HUES6 (cell line): ENCODE measurements at regions not wholly inside any gene's neighbourhood (a gene's known extent, or its start where the extent isn't known, plus 50 kb on each side); places are given as distances from the start of the nearest gene placed in this dataset.
"Not testable (repeated sequence)": the region's sequence is repeated elsewhere in the genome, so short reads cannot be mapped to it uniquely, and the experiment has no call there.

ENCODE experiments used
- H3K27ac ChIP-seq: 2 replicates; pipeline ENCODE4 v1.7.0; 2013; ENCODE audit warnings: low read depth, mild to moderate bottlenecking, low read length, inconsistent platforms
- H3K27me3 ChIP-seq: 2 replicates; pipeline ENCODE4 v1.6.1; 2013; ENCODE audit warnings: low read length; ENCODE audit not compliant: control insufficient read depth, insufficient read depth
- H3K36me3 ChIP-seq: 2 replicates; pipeline ENCODE4 v1.6.1; 2013; ENCODE audit warnings: low read length; ENCODE audit not compliant: control insufficient read depth, insufficient read depth
- H3K4me1 ChIP-seq: 2 replicates; pipeline ENCODE4 v1.6.1; 2013; ENCODE audit warnings: low read length; ENCODE audit not compliant: control insufficient read depth, insufficient read depth
- H3K4me3 ChIP-seq: 2 replicates; pipeline ENCODE4 v1.5.1; 2013; ENCODE audit warnings: low read depth, low read length
- H3K9ac ChIP-seq: one replicate; pipeline ENCODE4 v1.6.1; 2013; ENCODE audit warnings: mild to moderate bottlenecking, low read length
- H3K9me3 ChIP-seq: 2 replicates; pipeline ENCODE4 v1.6.1; 2013; ENCODE audit warnings: low read depth, low read length; ENCODE audit not compliant: control insufficient read depth, insufficient read depth

DNA sequence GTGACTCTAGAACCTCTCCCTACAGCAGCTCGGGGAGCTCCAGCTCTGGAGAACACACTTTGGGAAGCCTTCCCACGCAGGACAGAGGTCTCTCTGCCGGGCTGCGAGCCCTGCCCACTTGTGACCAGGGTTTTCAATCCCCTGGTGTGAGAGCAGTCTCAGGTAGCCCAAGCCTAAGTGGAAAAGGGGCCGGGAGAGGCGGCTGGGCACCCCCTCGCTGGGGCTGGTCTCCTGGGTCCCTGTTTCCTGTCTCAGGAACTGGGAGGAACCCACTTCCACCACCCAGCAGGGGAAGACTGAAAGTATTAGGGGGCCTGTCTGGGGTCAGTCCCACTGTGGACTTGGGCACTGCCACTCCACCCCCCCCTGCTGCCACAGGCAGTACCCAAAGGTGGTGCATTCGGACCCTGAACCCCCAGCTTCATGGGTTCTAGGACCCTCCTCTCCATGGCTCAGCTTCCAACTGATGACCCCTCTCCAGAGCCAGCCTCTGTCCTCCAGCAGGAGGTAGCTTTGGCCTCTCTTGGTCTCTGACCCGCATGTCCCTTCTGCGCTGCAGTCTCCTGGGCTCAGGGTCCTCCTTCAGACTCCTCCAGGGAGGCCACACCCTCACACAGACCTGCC lies 70.0 kb downstream of the RRM2 start:
- H3K36me3 ChIP-seq: 0 out of 2 replicates have a peak, but pooled peaks cover 4% of the 10 kb centered on the region

DNA sequence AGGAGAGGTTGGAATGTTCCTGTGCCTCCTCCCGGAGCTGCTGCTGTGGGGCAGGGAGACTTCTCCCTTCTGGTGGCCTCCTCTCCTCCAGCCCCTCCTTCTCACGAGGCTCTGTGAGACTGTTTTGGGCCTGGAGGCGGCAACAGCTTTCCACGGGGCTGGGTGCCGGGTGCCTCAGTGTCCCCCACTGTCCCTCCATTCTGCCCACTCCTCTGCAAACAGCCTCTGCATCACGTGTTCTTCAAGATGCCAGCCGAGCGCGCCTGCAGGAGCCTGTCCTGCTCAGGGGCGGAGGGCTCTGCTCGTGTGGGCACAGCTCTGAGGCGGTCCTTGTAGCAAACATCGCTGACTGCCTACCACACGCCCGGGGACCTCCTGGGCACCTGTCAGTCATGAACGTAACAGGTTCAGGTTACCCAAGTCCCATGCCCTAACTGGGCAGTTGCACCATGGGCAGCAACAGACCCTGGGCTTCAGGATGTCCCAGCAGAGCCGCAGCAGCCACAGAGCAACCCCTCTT lies 70.8 kb downstream of the RRM2 start:
- Histone ChIP-seq H3K27ac (no peak overlapping the region), H3K36me3 (peaks cover 7% of the 10 kb centered on the region; the same call in 1 of the 2 replicates), H3K9me3 (peaks cover 13% of the 10 kb centered on the region), H3K4me3 (no peak overlapping the region), H3K4me1 (no peaks in the 10 kb centered on the region), H3K9ac (no peak overlapping the region), H3K27me3 (no peaks in the 10 kb centered on the region)

More for the DNA sequence above, 70.0 kb downstream of the RRM2 start:
- Histone ChIP-seq H3K4me3 (no peak overlapping the region), H3K27ac (no peak overlapping the region), H3K9ac (no peak overlapping the region), H3K9me3 (peaks cover 4% of the 10 kb centered on the region; the same call in 1 of the 2 replicates), H3K27me3 (no peaks in the 10 kb centered on the region), H3K4me1 (no peaks in the 10 kb centered on the region)

DNA sequence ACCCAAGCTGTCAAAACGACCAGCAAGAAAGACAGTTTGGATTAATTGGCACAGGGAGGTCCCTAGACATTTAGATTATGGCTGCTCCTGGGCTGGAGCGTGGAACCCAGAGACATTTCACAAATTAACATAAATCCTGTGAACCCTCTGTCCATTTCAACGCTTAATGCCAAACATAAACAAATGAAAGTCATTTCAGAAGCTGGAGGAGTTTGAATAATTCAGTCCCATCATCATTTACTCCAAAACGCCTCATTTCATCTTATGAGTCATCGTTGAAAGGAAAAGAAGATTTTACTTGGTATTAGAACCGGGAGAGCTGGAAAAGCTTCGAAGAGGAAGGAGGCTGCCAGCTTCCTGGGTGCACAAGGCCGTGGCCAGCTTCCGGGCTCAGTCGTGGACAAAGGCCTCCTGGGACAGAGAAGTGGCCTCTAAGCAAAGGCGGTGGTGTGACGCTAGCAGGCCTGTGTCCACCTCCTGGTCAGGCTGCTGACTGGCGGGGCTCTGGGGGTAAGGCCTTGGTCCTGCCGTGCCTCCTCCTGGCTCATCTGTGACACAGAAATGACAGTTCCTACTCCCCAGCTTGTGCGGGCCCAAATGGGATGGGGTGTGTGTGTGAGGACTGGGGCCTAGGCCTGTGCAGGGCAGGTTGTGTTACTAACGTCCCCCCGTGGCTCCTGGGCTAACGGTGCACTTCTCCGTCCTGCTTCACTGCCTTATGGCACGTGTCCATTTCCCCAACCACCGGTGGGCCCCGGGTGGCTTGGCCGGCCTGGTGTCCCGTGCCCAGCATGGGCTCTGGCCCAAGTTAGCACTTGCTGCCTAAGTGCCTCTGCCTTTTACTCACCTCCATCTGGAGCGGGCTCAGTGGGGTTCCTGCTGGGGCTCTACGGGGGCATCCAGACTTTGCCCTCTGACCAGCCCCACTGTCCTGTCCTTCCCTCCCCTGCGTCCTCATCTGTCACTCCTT lies 71.6 kb downstream of the RRM2 start:
- H3K9me3 ChIP-seq: peaks cover 16% of the 10 kb centered on the region
- no peaks in the 10 kb centered on the region for H3K4me1 ChIP-seq
- H3K36me3 ChIP-seq: peaks cover 7% of the 10 kb centered on the region; the same call in 1 of the 2 replicates
- H3K4me3 ChIP-seq: no peak overlapping the region
- no peaks in the 10 kb centered on the region for H3K27me3 ChIP-seq
- H3K27ac ChIP-seq: no peak overlapping the region
- no peak overlapping the region for H3K9ac ChIP-seq

DNA sequence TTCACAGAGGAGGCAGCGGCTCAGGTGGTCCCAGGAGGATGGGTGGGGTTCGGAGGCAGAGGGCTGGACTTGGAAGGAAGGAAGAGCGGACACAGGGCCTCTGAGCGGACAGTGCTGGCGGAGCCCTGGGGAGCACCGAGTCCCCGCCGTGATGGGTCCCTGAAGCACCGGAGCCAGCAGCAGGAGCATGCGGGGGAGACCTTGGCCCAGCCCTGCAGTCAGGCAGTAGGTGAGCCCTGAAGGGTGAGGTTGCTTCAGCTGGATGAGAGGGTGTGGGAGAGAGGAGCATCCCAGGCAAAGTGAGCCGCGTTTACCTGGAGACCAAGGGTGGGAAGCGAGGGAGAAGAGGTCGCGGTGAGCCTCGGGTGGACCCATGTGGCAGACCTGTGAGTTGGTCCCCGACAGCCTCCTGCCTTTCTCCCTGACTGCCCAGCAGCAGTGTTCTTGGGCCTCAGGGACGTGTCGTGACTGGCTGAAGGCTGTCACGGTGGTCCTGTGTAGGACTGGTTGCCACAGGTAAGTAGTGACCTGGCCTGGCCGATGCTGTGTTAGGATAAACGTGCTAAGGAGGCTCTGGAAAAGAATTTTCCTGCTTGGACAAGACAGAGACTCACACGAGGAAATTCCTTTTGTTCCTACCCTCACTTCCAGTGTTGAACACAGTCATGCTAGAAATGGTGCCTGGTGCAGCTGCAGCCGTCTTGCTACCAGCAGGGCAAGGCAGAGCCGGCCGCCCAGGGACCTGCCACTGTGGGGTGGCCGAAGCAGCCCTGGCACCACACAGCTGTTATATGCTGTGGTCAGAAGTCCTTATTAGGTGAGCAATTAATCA lies 73.0 kb downstream of the RRM2 start:
- Histone ChIP-seq H3K9ac (no peak overlapping the region), H3K36me3 (peaks cover 7% of the 10 kb centered on the region; the same call in 1 of the 2 replicates), H3K9me3 (peaks cover 16% of the 10 kb centered on the region), H3K27ac (no peak overlapping the region), H3K4me1 (no peaks in the 10 kb centered on the region), H3K27me3 (no peaks in the 10 kb centered on the region), H3K4me3 (no peak overlapping the region)

DNA sequence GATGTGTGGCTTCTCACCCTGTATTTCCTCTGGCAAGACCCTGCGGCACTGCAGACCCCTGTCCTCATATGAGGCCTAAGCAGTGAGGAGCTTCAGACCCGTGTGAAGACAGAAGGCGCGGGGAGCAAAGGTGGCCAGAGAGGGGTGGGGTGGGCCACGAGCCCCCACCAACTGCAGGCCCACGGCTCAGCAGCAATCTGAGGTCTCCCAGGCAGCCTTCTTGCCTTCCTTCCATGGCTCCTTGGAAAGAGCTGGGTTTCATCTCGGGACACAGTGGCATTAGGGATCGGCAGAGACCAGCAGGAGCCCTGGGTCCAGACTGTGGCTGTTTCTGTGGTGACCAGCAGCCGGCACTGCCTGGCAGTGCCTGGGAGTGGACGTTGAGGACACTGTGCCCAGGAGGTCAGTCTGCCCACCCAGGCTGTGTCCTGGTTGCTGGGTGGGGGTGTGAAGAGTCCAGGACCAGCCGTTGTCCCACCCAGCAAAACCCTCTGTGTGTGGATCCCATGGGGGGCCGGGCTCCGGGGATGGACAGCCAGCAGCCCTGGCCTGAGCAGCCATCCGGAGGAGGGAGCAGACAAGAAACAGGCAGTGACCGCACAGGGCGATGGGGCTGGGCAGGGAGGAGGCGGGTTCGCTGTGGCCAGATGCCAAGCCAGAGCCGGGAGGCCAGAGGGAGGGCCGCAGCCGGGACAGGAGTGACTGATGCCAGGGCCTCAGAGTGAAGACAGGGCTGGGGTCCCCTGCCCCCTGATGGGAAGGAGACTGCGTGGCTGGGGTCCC lies 73.8 kb downstream of the RRM2 start:
- Histone ChIP-seq H3K27ac (no peak overlapping the region), H3K36me3 (peaks cover 7% of the 10 kb centered on the region; the same call in 1 of the 2 replicates), H3K4me1 (no peaks in the 10 kb centered on the region), H3K27me3 (no peaks in the 10 kb centered on the region), H3K4me3 (no peak overlapping the region), H3K9ac (no peak overlapping the region), H3K9me3 (peaks cover 16% of the 10 kb centered on the region)

DNA sequence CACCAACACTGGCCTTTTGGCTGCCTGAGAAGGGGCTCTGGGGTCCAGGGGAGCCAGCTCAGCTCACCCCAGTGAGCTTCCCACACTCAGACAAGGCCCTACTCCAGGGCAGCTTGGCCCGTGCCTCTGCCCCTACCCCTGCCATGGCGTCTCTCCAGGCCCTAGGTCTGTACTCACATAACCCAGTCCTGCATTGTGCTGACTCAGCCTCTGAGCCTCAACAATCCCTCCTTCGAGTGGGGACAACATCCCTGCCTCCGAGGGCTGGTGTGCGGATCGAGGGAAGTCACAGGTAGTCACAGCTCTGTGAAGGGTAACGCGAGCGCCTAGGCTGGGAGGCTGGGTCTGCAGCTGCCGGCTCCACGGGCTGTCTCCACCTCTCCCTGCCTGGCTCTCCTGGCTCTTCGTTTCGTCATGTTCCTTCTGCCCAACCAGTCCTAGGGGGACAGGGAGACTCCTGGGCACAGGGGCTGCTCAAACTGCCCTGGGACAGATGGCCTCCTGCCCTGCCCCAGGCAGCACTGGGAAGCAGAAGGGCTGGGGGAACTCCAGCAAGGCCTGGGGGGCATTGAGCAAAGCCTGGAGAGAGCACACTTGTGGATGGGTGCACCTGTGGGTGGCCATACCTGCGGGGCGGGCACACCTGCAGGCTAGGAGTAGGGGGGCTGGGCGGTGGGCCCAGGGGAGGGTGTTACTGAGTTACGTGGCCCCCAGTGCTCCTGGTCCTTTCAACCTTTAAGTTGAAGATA lies 74.6 kb downstream of the RRM2 start:
- Histone ChIP-seq H3K4me3 (no peak overlapping the region), H3K36me3 (peaks cover 7% of the 10 kb centered on the region; the same call in 1 of the 2 replicates), H3K4me1 (no peaks in the 10 kb centered on the region), H3K9ac (no peak overlapping the region), H3K9me3 (peaks cover 16% of the 10 kb centered on the region), H3K27ac (no peak overlapping the region), H3K27me3 (no peaks in the 10 kb centered on the region)

DNA sequence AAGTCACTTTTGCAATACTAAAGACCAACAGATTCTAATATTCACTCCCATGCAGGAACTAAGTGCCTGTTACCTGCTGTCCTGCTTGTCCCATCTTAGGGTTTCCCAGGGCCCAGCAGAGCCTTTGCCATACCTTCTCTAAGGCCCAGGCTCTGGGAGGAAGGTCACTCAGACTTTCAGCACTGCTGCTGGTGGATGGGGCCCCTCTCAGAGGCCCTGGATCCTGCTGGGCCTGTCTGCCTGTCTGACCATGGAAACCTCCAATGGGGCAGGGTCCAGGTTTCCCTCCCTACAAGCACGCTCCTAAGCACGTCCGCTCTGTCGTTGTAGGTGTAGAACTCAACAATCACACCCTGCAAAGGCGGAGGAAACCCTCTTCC lies 75.1 kb downstream of the RRM2 start:
- H3K4me1 ChIP-seq: no peaks in the 10 kb centered on the region
- H3K36me3 ChIP-seq: peaks cover 7% of the 10 kb centered on the region; the same call in 1 of the 2 replicates
- no peak overlapping the region for H3K27ac ChIP-seq
- H3K4me3 ChIP-seq: no peak overlapping the region
- H3K9me3 ChIP-seq: peaks cover 16% of the 10 kb centered on the region
- H3K27me3 ChIP-seq: no peaks in the 10 kb centered on the region
- H3K9ac ChIP-seq: no peak overlapping the region

DNA sequence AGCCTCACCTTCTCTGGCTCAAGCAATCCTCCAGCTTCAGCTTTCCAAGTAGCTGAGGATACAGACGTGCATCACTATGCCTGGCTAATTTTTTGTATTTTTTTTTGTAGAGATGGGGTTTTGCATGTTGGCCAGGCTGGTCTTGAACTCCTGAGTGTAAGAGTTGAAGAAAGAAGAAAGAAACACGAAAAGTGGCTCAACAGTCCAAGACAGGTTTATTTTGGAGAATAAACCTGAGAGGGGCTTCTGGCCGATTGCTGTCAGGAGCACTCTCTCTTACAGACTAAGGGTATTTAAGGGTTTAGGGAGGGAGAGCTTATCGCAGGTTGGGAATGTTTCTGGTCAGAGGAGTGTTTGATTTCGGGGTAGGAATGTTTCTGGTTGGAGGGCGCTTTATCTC lies 75.9 kb downstream of the RRM2 start:
- H3K4me3 ChIP-seq, H3K9ac ChIP-seq, H3K27ac ChIP-seq, H3K27me3 ChIP-seq, H3K4me1 ChIP-seq, H3K36me3 ChIP-seq: not testable (repeated sequence)
- H3K9me3 ChIP-seq: peaks cover 16% of the 10 kb centered on the region

DNA sequence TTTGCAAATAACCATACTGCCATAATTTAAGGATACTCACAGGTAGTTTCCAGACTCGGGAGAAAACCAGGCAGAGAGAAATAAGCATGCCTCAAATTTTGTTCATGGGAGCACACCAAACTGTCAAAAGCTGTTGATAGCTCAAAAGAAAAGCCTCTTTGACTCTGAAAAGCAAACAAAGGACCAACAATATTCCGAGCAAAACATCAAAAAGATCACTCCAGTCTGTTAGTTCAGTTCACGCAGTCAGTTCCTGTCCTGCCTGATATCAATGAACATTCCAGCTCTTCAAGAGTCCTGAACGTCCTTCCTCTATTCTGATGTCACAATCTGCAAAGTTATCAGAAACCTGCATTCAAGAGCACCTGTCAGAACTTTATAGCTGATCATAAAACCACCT lies 78.7 kb downstream of the RRM2 start:
- Histone ChIP-seq H3K4me3 (no peak overlapping the region), H3K4me1 (no peaks in the 10 kb centered on the region), H3K36me3 (peaks cover 7% of the 10 kb centered on the region; the same call in 1 of the 2 replicates), H3K9me3 (peaks cover 16% of the 10 kb centered on the region), H3K27me3 (no peaks in the 10 kb centered on the region), H3K27ac (no peak overlapping the region), H3K9ac (no peak overlapping the region)
